ENCODE measurements at regions not wholly inside any gene's neighbourhood (a gene's known extent, or its start where the extent isn't known, plus 50 kb on each side); places are given as distances from the start of the nearest gene placed in this dataset.

DNA sequence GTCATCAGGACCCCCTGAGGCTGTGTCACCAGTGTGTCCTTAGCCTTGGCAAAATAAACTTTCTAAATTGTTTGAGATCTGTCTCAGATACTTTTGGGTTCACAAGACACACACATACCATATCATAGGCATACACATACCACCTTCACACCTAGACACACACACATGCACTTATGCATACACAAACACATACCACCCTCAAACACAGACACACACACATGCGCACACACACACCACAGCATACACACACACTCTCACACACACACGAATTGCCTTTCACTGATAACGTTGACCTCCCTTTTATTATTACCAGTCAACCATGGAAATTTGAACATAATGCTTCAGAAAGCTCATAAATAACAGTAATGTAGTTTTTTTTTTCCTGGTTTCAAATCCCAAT lies 108.6 kb upstream of the MYLIP start:
- H3T11ph ChIP-seq (ENCODE audit: low read length): no peak overlapping the region
- no peaks in the 10 kb centered on the region for H3K27me3 Mint-ChIP-seq (ENCODE audit: low read depth)

More for the DNA sequence above, 108.6 kb upstream of the MYLIP start:
- Histone ChIP-seq H2BK120ac (ENCODE audit: low read depth, low read length, poor library complexity, severe bottlenecking) (no peak overlapping the region), H2AK5ac (ENCODE audit: insufficient read length, low read length) (no peak overlapping the region), H3K27me3 (ENCODE audit: insufficient read depth, low read length) (no peaks in the 10 kb centered on the region), H4K8ac (replicated peaks; ENCODE audit: insufficient read length, low read depth, low read length) (no peak overlapping the region), H3K79me1 (ENCODE audit: insufficient read depth, low read depth, low read length, poor library complexity, severe bottlenecking) (no peaks in the 10 kb centered on the region), H3K23me2 (ENCODE audit: insufficient read length, low read depth, low read length, poor library complexity, severe bottlenecking) (no peaks in the 10 kb centered on the region), H3K56ac (ENCODE audit: insufficient read length, low read depth, low read length) (no peak overlapping the region), H2BK5ac (ENCODE audit: insufficient read length, low read length) (no peak overlapping the region), H2BK12ac (ENCODE audit: insufficient read length, low read depth, low read length) (no peak overlapping the region), H2BK20ac (ENCODE audit: low read depth, low read length, poor library complexity, severe bottlenecking) (no peak overlapping the region), H4K91ac (ENCODE audit: insufficient read length, low read depth, low read length) (no peak overlapping the region), H3K4ac (ENCODE audit: low read depth, low read length) (no peak overlapping the region), H3K79me2 (ENCODE audit: insufficient read depth, low read length) (no peaks in the 10 kb centered on the region), H3K4me2 (ENCODE audit: insufficient read depth, insufficient read length, low read length) (no peak overlapping the region), H2BK15ac (ENCODE audit: low read depth, low read length) (no peak overlapping the region), H4K20me1 (ENCODE audit: control insufficient read depth, insufficient read depth, insufficient read length) (no peaks in the 10 kb centered on the region), H3K18ac (ENCODE audit: insufficient read length, low read depth, low read length) (no peak overlapping the region), H3K14ac (ENCODE audit: insufficient read depth, low read length) (no peak overlapping the region), H3K9me3 (ENCODE audit: control insufficient read depth, low read depth, low read length) (peaks cover 9% of the 10 kb centered on the region), H3K9ac (ENCODE audit: extremely low read depth, insufficient read length, low read length) (no peak overlapping the region), H3K4me1 (ENCODE audit: insufficient read depth, low read length) (no peaks in the 10 kb centered on the region), H2AFZ (ENCODE audit: low read length) (no peak overlapping the region), H3K23ac (ENCODE audit: insufficient read length, low read depth, low read length) (no peak overlapping the region), H3K27ac (ENCODE audit: insufficient read length, low read depth, low read length) (no peak overlapping the region), H4K5ac (ENCODE audit: insufficient read length, low read depth, low read length) (no peak overlapping the region)
- H3K27ac Mint-ChIP-seq: no peak overlapping the region
- peaks cover 12 to 14% of the 10 kb centered on the region in 2 experiments for H3K9me3 Mint-ChIP-seq
- DNase-seq: no peak
- H3K4me1 Mint-ChIP-seq: no peaks in the 10 kb centered on the region; a peak in 1 of 4 replicates
- no CpG with 5 or more reads among the region's 3 CpGs for WGBS (ENCODE audit: extremely low coverage, insufficient read length, low lambda C conversion rate)
- H3K4me3 Mint-ChIP-seq: no peak overlapping the region
- TF ChIP-seq, protein P1, sequence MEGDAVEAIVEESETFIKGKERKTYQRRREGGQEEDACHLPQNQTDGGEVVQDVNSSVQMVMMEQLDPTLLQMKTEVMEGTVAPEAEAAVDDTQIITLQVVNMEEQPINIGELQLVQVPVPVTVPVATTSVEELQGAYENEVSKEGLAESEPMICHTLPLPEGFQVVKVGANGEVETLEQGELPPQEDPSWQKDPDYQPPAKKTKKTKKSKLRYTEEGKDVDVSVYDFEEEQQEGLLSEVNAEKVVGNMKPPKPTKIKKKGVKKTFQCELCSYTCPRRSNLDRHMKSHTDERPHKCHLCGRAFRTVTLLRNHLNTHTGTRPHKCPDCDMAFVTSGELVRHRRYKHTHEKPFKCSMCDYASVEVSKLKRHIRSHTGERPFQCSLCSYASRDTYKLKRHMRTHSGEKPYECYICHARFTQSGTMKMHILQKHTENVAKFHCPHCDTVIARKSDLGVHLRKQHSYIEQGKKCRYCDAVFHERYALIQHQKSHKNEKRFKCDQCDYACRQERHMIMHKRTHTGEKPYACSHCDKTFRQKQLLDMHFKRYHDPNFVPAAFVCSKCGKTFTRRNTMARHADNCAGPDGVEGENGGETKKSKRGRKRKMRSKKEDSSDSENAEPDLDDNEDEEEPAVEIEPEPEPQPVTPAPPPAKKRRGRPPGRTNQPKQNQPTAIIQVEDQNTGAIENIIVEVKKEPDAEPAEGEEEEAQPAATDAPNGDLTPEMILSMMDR (conservative IDR thresholded peaks at IDR 0.05): no peak
- peaks cover 4 to 10% (median 7%) of the 10 kb centered on the region in 3 experiments for H3K36me3 Mint-ChIP-seq (ENCODE audit: insufficient read depth in 1 of 3, low read depth in 3 of 3)
